Keratinocyte (primary cell): ENCODE measurements at regions not wholly inside any gene's neighbourhood (a gene's known extent, or its start where the extent isn't known, plus 50 kb on each side); places are given as distances from the start of the nearest gene placed in this dataset.

Experiments
- DNase-seq: peaks from one replicate; pipeline ENCODE4 v3.0.0-alpha.2; 2011; ENCODE audit warnings: low read depth, missing footprints, low spot score
- FAIRE-seq: peaks from 2 replicates; lab custom pipeline; 2011; peaks lifted over from hg19 to GRCh38; lab: Jason Lieb, UNC
- H2AFZ ChIP-seq: 2 replicates; pipeline ENCODE4 v1.6.0; 2012; ENCODE audit warnings: low read length, control low read depth, inconsistent platforms; ENCODE audit not compliant: control insufficient read depth
- H3K27ac ChIP-seq: 2 replicates; pipeline ENCODE4 v1.5.1; 2011; ENCODE audit warnings: low read length; ENCODE audit not compliant: control insufficient read depth, insufficient read depth
- H3K27me3 ChIP-seq: 3 replicates; pipeline ENCODE4 v1.6.0; 2011; ENCODE audit warnings: low read length; ENCODE audit not compliant: control insufficient read depth, insufficient read depth; ENCODE audit errors: extremely low read depth
- H3K36me3 ChIP-seq, 2 experiments: 2 replicates in 1 of 2; 3 replicates in 1 of 2; pipeline ENCODE4 v1.5.1; 2011; ENCODE audit warnings: low read length in 2 of 2, mild to moderate bottlenecking in 1 of 2; ENCODE audit not compliant: control insufficient read depth in 2 of 2, insufficient read depth in 2 of 2; ENCODE audit errors: extremely low read depth in 1 of 2
- H3K4me1 ChIP-seq: 3 replicates; pipeline ENCODE4 v1.5.1; 2011; ENCODE audit warnings: low read length; ENCODE audit not compliant: control insufficient read depth, insufficient read depth; ENCODE audit errors: extremely low read depth
- H3K4me2 ChIP-seq: 3 replicates; pipeline ENCODE4 v1.6.0; 2011; ENCODE audit warnings: low read depth, low read length; ENCODE audit not compliant: control insufficient read depth, insufficient read depth; ENCODE audit errors: extremely low read depth
- H3K4me3 ChIP-seq, 3 experiments: fragments of 200-600 bp in 1 of 3; sonication (generic) in 1 of 3; 2 replicates in 2 of 3; 3 replicates in 1 of 3; pipeline ENCODE4 v1.5.1; 2011 to 2016; ENCODE audit warnings: low read length in 3 of 3, mild to moderate bottlenecking in 3 of 3, control low read depth in 2 of 3, inconsistent platforms in 1 of 3, low read depth in 1 of 3, mixed read lengths in 1 of 3, mixed run types in 1 of 3, moderate library complexity in 1 of 3; ENCODE audit not compliant: control insufficient read depth in 2 of 3, insufficient read depth in 2 of 3; ENCODE audit errors: extremely low read depth in 1 of 3
- H3K79me2 ChIP-seq: 2 replicates; pipeline ENCODE4 v1.6.0; 2012; ENCODE audit warnings: low read length; ENCODE audit not compliant: control insufficient read depth, insufficient read depth
- H3K9ac ChIP-seq: 3 replicates; pipeline ENCODE4 v1.6.0; 2011; ENCODE audit warnings: low read length; ENCODE audit not compliant: control insufficient read depth, insufficient read depth; ENCODE audit errors: extremely low read depth
- H3K9me1 ChIP-seq: 3 replicates; pipeline ENCODE4 v1.6.0; 2011; ENCODE audit warnings: low read length; ENCODE audit not compliant: control insufficient read depth, insufficient read depth; ENCODE audit errors: extremely low read depth
- H3K9me3 ChIP-seq: 2 replicates; pipeline ENCODE4 v1.5.1; 2012; ENCODE audit warnings: low read depth, low read length; ENCODE audit not compliant: control insufficient read depth
- H4K20me1 ChIP-seq: 3 replicates; pipeline ENCODE4 v1.6.0; 2011; ENCODE audit warnings: low read length; ENCODE audit not compliant: control insufficient read depth, insufficient read depth; ENCODE audit errors: extremely low read depth
- EZH2 ChIP-seq: IDR thresholded peaks from one replicate; pipeline ENCODE4 v1.6.1; 2012; ENCODE audit warnings: inconsistent platforms, mild to moderate bottlenecking, low read length, moderate library complexity
- dilution Hi-C: fragments of 300-500 bp; cut with MboI; formaldehyde crosslinking; loops from one replicate; pipeline ENCODE4 v1.7.0; 2020; ENCODE audit warnings: low sequenced_read_pairs; ENCODE audit not compliant: extremely low pct_ligation_motif_present
- TF ChIP-seq, protein P1 (sequence below), 3 experiments: IDR thresholded peaks in 1 of 3; conservative IDR thresholded peaks in 1 of 3; optimal IDR thresholded peaks in 1 of 3; 2 replicates in 2 of 3; 3 replicates in 1 of 3; pipeline versions ENCODE3 to v1.5.1; 2011; ENCODE audit warnings: low read length in 3 of 3, mild to moderate bottlenecking in 3 of 3, moderate library complexity in 2 of 3, control low read depth in 1 of 3, inconsistent platforms in 1 of 3; ENCODE audit not compliant: insufficient read depth in 2 of 3; ENCODE audit errors: extremely low read depth in 1 of 3

DNA sequence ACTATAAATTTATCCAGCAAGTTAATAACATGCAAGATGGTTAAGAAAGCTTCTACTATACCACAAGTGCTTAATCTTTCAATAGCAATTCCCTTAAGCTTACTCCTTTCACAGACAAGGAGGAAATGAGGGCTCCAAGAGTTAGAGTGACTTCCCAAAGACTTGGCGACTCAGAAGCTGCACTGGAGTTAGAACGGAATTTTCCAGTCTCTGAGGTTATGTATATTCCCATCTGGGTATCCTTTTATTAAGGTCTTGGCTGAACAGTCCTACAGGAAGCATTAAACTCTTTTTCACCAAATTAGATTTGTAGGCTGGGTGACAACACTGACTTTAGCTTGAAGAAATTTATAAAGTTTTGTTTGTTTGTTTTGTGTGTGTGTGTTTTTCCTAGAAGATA lies 256.9 kb upstream of the DPP10 start:
- TF ChIP-seq EZH2, result no peak
- TF ChIP-seq, protein P1, sequence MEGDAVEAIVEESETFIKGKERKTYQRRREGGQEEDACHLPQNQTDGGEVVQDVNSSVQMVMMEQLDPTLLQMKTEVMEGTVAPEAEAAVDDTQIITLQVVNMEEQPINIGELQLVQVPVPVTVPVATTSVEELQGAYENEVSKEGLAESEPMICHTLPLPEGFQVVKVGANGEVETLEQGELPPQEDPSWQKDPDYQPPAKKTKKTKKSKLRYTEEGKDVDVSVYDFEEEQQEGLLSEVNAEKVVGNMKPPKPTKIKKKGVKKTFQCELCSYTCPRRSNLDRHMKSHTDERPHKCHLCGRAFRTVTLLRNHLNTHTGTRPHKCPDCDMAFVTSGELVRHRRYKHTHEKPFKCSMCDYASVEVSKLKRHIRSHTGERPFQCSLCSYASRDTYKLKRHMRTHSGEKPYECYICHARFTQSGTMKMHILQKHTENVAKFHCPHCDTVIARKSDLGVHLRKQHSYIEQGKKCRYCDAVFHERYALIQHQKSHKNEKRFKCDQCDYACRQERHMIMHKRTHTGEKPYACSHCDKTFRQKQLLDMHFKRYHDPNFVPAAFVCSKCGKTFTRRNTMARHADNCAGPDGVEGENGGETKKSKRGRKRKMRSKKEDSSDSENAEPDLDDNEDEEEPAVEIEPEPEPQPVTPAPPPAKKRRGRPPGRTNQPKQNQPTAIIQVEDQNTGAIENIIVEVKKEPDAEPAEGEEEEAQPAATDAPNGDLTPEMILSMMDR (optimal IDR thresholded peaks at IDR 0.05 in 1 of 3, IDR thresholded peaks at IDR 0.05 in 1 of 3, conservative IDR thresholded peaks at IDR 0.05 in 1 of 3; ENCODE audit: extremely low read depth in 1 of 3, insufficient read depth in 2 of 3, low read length in 3 of 3), result no peak
- H3K27me3 ChIP-seq, result no peaks in the 10 kb centered on the region
- DNase-seq (no peak), FAIRE-seq (no peak)
- no peak overlapping the region for H2AFZ ChIP-seq
- no peaks in the 10 kb centered on the region for H3K4me1 ChIP-seq
- H3K79me2 ChIP-seq, result no peaks in the 10 kb centered on the region
- H3K27ac ChIP-seq, result no peak overlapping the region
- no peaks in the 10 kb centered on the region for H3K9me3 ChIP-seq
- no peaks in the 10 kb centered on the region for H3K36me3 ChIP-seq
- no peaks in the 10 kb centered on the region for H4K20me1 ChIP-seq
- H3K4me2 ChIP-seq, result no peak overlapping the region
- H3K9ac ChIP-seq, result no peak overlapping the region
- no peak overlapping the region for H3K4me3 ChIP-seq
- dilution Hi-C loops, result no loop called here
- H3K9me1 ChIP-seq, result no peaks in the 10 kb centered on the region

DNA sequence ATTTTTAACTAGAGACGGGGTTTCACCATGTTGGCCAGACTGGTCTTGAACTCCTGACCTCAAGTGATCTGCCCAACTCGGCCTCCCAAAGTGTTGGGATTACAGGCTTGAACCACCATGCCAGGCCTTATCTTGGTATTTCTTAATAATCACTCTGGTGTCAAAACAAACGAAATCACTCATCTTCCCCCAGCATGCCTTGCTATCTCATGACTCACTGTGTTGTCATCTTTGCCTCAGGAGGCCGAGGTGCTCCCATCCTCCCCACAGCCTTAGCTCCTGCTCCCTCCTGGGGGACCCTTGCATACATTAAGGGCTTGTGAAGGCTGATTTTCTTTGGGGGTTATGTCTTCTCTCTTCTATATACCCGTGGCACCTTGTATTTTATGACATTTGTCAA lies 250.1 kb upstream of the DPP10 start:
- H3K4me2 ChIP-seq, result no peak overlapping the region
- H3K4me1 ChIP-seq, result no peaks in the 10 kb centered on the region
- H3K27ac ChIP-seq, result no peak overlapping the region
- no peaks in the 10 kb centered on the region for H3K9me3 ChIP-seq
- no peaks in the 10 kb centered on the region for H3K9me1 ChIP-seq
- H3K36me3 ChIP-seq, result no peaks in the 10 kb centered on the region
- H3K4me3 ChIP-seq, result no peak overlapping the region
- FAIRE-seq, result no peak
- H4K20me1 ChIP-seq, result no peaks in the 10 kb centered on the region
- no peak for DNase-seq
- no peaks in the 10 kb centered on the region for H3K79me2 ChIP-seq
- dilution Hi-C loops, result no loop called here
- no peaks in the 10 kb centered on the region for H3K27me3 ChIP-seq
- TF ChIP-seq, protein P1 (optimal IDR thresholded peaks at IDR 0.05 in 1 of 3, IDR thresholded peaks at IDR 0.05 in 1 of 3, conservative IDR thresholded peaks at IDR 0.05 in 1 of 3; ENCODE audit: extremely low read depth in 1 of 3, insufficient read depth in 2 of 3, low read length in 3 of 3), result no peak
- TF ChIP-seq EZH2, result no peak
- H2AFZ ChIP-seq, result no peak overlapping the region
- H3K9ac ChIP-seq, result no peak overlapping the region
